ENCODE measurements at regions not wholly inside any gene's neighbourhood (a gene's known extent, or its start where the extent isn't known, plus 50 kb on each side); places are given as distances from the start of the nearest gene placed in this dataset.

- Mint-ChIP-seq H3K4me3 (no peak overlapping the region), H3K4me1 (peaks cover 2 to 6% of the 10 kb centered on the region in 2 experiments; a peak in 3 of 4 replicates), H3K27me3 (ENCODE audit: low read depth) (peaks cover 4% of the 10 kb centered on the region), H3K36me3 (ENCODE audit: insufficient read depth in 1 of 3, low read depth in 3 of 3) (no peaks in the 10 kb centered on the region), H3K27ac (no peak overlapping the region), H3K9me3 (no peaks in the 10 kb centered on the region)
- Histone ChIP-seq H3K27ac (ENCODE audit: insufficient read length, low read depth, low read length) (no peak overlapping the region), H4K20me1 (ENCODE audit: control insufficient read depth, insufficient read depth, insufficient read length) (no peaks in the 10 kb centered on the region), H3K18ac (ENCODE audit: insufficient read length, low read depth, low read length) (no peak overlapping the region), H3K23me2 (ENCODE audit: insufficient read length, low read depth, low read length, poor library complexity, severe bottlenecking) (no peaks in the 10 kb centered on the region), H3T11ph (ENCODE audit: low read length) (no peak overlapping the region), H4K8ac (replicated peaks; ENCODE audit: insufficient read length, low read depth, low read length) (no peak overlapping the region), H3K23ac (ENCODE audit: insufficient read length, low read depth, low read length) (no peak overlapping the region), H3K14ac (ENCODE audit: insufficient read depth, low read length) (no peak overlapping the region), H3K4ac (ENCODE audit: low read depth, low read length) (no peak overlapping the region), H3K79me2 (ENCODE audit: insufficient read depth, low read length) (no peaks in the 10 kb centered on the region), H3K9ac (ENCODE audit: extremely low read depth, insufficient read length, low read length) (no peak overlapping the region), H3K79me1 (ENCODE audit: insufficient read depth, low read depth, low read length, poor library complexity, severe bottlenecking) (no peaks in the 10 kb centered on the region), H2AK5ac (ENCODE audit: insufficient read length, low read length) (no peak overlapping the region), H2BK15ac (ENCODE audit: low read depth, low read length) (no peak overlapping the region), H4K5ac (ENCODE audit: insufficient read length, low read depth, low read length) (no peak overlapping the region), H3K9me3 (ENCODE audit: control insufficient read depth, low read depth, low read length) (no peaks in the 10 kb centered on the region), H4K91ac (ENCODE audit: insufficient read length, low read depth, low read length) (no peak overlapping the region), H2AFZ (ENCODE audit: low read length) (no peak overlapping the region), H3K4me1 (ENCODE audit: insufficient read depth, low read length) (no peaks in the 10 kb centered on the region), H3K4me2 (ENCODE audit: insufficient read depth, insufficient read length, low read length) (no peak overlapping the region), H3K27me3 (ENCODE audit: insufficient read depth, low read length) (no peaks in the 10 kb centered on the region), H2BK20ac (ENCODE audit: low read depth, low read length, poor library complexity, severe bottlenecking) (no peak overlapping the region), H2BK12ac (ENCODE audit: insufficient read length, low read depth, low read length) (no peak overlapping the region), H2BK120ac (ENCODE audit: low read depth, low read length, poor library complexity, severe bottlenecking) (no peak overlapping the region), H3K56ac (ENCODE audit: insufficient read length, low read depth, low read length) (no peak overlapping the region), H2BK5ac (ENCODE audit: insufficient read length, low read length) (no peak overlapping the region)
- WGBS (ENCODE audit: extremely low coverage, insufficient read length, low lambda C conversion rate), result no CpG with 5 or more reads among the region's 2 CpGs
- no peak for TF ChIP-seq CTCF (conservative IDR thresholded peaks at IDR 0.05)
- DNase-seq, result no peak
These were observed 88.6 kb upstream of the RCN1 start for GRCh38 chr11:32002311-32002710.
